ENCODE measurements at regions not wholly inside any gene's neighbourhood (a gene's known extent, or its start where the extent isn't known, plus 50 kb on each side); places are given as distances from the start of the nearest gene placed in this dataset.
A peak's percentile ranks its signal among the peaks of the same experiment; 100 is the strongest.

GRCh38 chr15:70241561-70242320 lies 144.0 kb upstream of the TLE3 start:
- DNase-seq (ENCODE audit: extremely low read depth, low read depth) = no peak
- no peak overlapping the region for H3K4me3 ChIP-seq (replicated peaks; ENCODE audit: low read depth, low read length)
- no peak for TF ChIP-seq CTCF (IDR thresholded peaks at IDR 0.05; ENCODE audit: low read depth, low read length, missing control alignments)

GRCh38 chr15:70240820-70241430 lies 143.2 kb upstream of the TLE3 start:
- TF ChIP-seq CTCF (IDR thresholded peaks at IDR 0.05; ENCODE audit: low read depth, low read length, missing control alignments) = no peak
- no peak for DNase-seq (ENCODE audit: extremely low read depth, low read depth)
- no peak overlapping the region for H3K4me3 ChIP-seq (replicated peaks; ENCODE audit: low read depth, low read length)

GRCh38 chr15:70240082-70240481 lies 142.4 kb upstream of the TLE3 start:
- no peak for TF ChIP-seq CTCF (IDR thresholded peaks at IDR 0.05; ENCODE audit: low read depth, low read length, missing control alignments)
- no peak for DNase-seq (ENCODE audit: extremely low read depth, low read depth)
- no peak overlapping the region for H3K4me3 ChIP-seq (replicated peaks; ENCODE audit: low read depth, low read length)

- no peak for DNase-seq (ENCODE audit: extremely low read depth, low read depth)
- no peak for TF ChIP-seq CTCF (IDR thresholded peaks at IDR 0.05; ENCODE audit: low read depth, low read length, missing control alignments)
Observed at GRCh38 chr15:70238917-70239316, 141.2 kb upstream of the TLE3 start.

GRCh38 chr15:70237626-70238025 lies 139.9 kb upstream of the TLE3 start:
- DNase-seq (ENCODE audit: extremely low read depth, low read depth) = no peak
- no peak overlapping the region for H3K4me3 ChIP-seq (replicated peaks; ENCODE audit: low read depth, low read length)
- no peak for TF ChIP-seq CTCF (IDR thresholded peaks at IDR 0.05; ENCODE audit: low read depth, low read length, missing control alignments)

More at GRCh38 chr15:70238917-70239316, 141.2 kb upstream of the TLE3 start:
- H3K4me3 ChIP-seq (replicated peaks; ENCODE audit: low read depth, low read length) = no peak overlapping the region

- peak; percentile 58 for DNase-seq (ENCODE audit: extremely low read depth, low read depth)
- H3K4me3 ChIP-seq (replicated peaks; ENCODE audit: low read depth, low read length) = no peak overlapping the region
- no peak for TF ChIP-seq CTCF (IDR thresholded peaks at IDR 0.05; ENCODE audit: low read depth, low read length, missing control alignments)
Observed at GRCh38 chr15:70236341-70237086, 138.8 kb upstream of the TLE3 start.
